OCI-LY3 (cell line): ENCODE measurements at regions not wholly inside any gene's neighbourhood (a gene's known extent, or its start where the extent isn't known, plus 50 kb on each side); places are given as distances from the start of the nearest gene placed in this dataset.

Source experiments
- H2AFZ ChIP-seq: fragments of 200-600, 300-600 bp; shearing (Covaris generic); 2 replicates; pipeline ENCODE4 v1.6.0; 2014; ENCODE audit warnings: antibody characterized with exemption, low read depth, low read length
- H3K27ac ChIP-seq: fragments of 200-600, 300-600 bp; sonication (generic); 2 replicates; pipeline ENCODE4 v1.5.1; 2014; ENCODE audit warnings: mild to moderate bottlenecking, low read length, moderate library complexity, mixed read lengths
- H3K27me3 ChIP-seq: fragments of 200-600, 300-600 bp; sonication (generic); 2 replicates; pipeline ENCODE4 v1.6.1; 2014; ENCODE audit warnings: low read depth, low read length, mixed read lengths
- H3K36me3 ChIP-seq: fragments of 200-600, 300-600 bp; sonication (generic); replicated peaks from 2 replicates; pipeline ENCODE3; 2014; ENCODE audit warnings: low read depth, low read length, mixed read lengths
- H3K4me1 ChIP-seq: fragments of 300-600, 200-600 bp; sonication (generic); 2 replicates; pipeline ENCODE4 v1.6.1; 2014; ENCODE audit warnings: low read length, mixed read lengths
- H3K4me2 ChIP-seq: fragments of 200-600, 300-600 bp; sonication (generic); 2 replicates; pipeline ENCODE4 v1.6.1; 2014; ENCODE audit warnings: low read length, mixed read lengths
- H3K4me3 ChIP-seq: fragments of 300-600, 200-600 bp; sonication (generic); 2 replicates; pipeline ENCODE4 v1.5.1; 2014; ENCODE audit warnings: antibody characterized with exemption, mild to moderate bottlenecking, low read length, moderate library complexity
- H3K79me2 ChIP-seq: fragments of 300-600, 200-600 bp; shearing (Covaris generic); 2 replicates; pipeline ENCODE4 v1.6.1; 2014; ENCODE audit warnings: mild to moderate bottlenecking, low read length, mixed read lengths
- H3K9ac ChIP-seq: fragments of 300-600, 200-600 bp; shearing (Covaris generic); 2 replicates; pipeline ENCODE4 v1.6.0; 2014; ENCODE audit warnings: mild to moderate bottlenecking, low read length, moderate library complexity
- H3K9me3 ChIP-seq: fragments of 200-600, 300-600 bp; shearing (Covaris generic); 2 replicates; pipeline ENCODE4 v1.6.1; 2014; ENCODE audit warnings: low read length, mixed read lengths; ENCODE audit not compliant: insufficient read depth
- H4K20me1 ChIP-seq: fragments of 200-600, 300-600 bp; sonication (generic); 2 replicates; pipeline ENCODE4 v1.6.1; 2016; ENCODE audit warnings: low read length, mixed read lengths; ENCODE audit not compliant: insufficient read depth
- CTCF ChIP-seq: fragments of 200-600, 300-600 bp; sonication (generic); IDR thresholded peaks from 2 replicates; pipeline ENCODE4 v1.5.1; 2014; ENCODE audit warnings: antibody characterized with exemption, low read length, low read depth
- EZH2phosphoT487 ChIP-seq: fragments of 200-600 bp; shearing (Covaris generic); IDR thresholded peaks from 2 replicates; pipeline ENCODE4 v1.6.1; 2018; ENCODE audit warnings: antibody characterized with exemption, mixed run types, low read depth

DNA sequence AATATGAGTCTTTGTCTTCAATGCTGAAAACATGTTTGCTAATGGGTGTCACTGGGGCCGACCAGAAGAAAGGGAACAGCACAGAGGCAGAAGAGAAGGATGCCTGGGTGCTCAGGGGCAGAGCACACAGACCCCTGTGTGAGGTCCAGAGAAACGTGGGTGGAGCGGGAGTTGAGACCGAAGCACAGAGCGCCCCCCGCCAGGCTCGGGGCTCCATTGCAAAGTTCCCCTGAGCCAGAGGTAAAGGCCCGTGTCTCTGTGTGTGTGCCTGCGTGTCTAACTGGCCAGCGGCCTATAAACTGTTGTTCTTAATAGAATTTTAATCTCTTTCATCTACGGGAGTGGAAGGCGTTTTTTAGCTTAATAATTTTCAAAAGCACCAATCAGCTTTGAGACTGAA lies 343.1 kb downstream of the TEX29 start:
- no peak overlapping the region for H2AFZ ChIP-seq
- no peaks in the 10 kb centered on the region for H3K79me2 ChIP-seq
- peaks cover 3% of the 10 kb centered on the region; the same call in 1 of the 2 replicates for H3K9me3 ChIP-seq
- no peaks in the 10 kb centered on the region for H4K20me1 ChIP-seq
- H3K9ac ChIP-seq = no peak overlapping the region
- H3K36me3 ChIP-seq = no peaks in the 10 kb centered on the region
- H3K4me2 ChIP-seq = no peak overlapping the region
- H3K4me3 ChIP-seq = no peak overlapping the region
- no peak for TF ChIP-seq EZH2phosphoT487
- no peak for TF ChIP-seq CTCF
- no peaks in the 10 kb centered on the region for H3K27me3 ChIP-seq
- H3K4me1 ChIP-seq = no peaks in the 10 kb centered on the region
- H3K27ac ChIP-seq = no peak overlapping the region

GRCh38 chr13:111663953-111664421 lies 343.5 kb downstream of the TEX29 start:
- Histone ChIP-seq H3K36me3 (no peaks in the 10 kb centered on the region), H3K4me1 (no peaks in the 10 kb centered on the region), H3K27me3 (no peaks in the 10 kb centered on the region), H3K4me3 (no peak overlapping the region), H2AFZ (no peak overlapping the region), H3K79me2 (no peaks in the 10 kb centered on the region), H3K9ac (no peak overlapping the region), H3K27ac (no peak overlapping the region), H3K9me3 (peaks cover 3% of the 10 kb centered on the region; the same call in 1 of the 2 replicates), H3K4me2 (no peak overlapping the region), H4K20me1 (no peaks in the 10 kb centered on the region)
- TF ChIP-seq CTCF = no peak

DNA sequence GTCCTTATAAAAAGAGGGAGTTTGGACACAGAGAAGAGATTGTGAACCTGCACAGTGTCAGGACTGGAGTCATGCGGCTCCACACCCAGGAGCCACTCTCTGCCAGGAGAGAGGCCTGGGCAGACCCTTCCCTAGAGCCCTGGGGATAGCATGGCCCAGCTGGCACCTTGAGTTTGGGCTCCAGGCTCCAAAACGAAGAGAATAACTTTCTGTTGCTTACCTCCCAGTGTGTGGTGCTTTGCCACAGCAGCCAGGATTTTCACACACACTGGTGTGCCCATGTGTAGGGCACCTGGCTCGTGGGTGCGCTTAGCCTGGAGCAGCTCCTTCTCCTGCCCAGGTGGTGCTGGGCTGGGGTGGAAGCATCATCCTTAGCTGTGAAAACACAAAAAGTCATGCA lies 344.3 kb downstream of the TEX29 start:
- peaks cover 3% of the 10 kb centered on the region; the same call in 1 of the 2 replicates for H3K9me3 ChIP-seq
- TF ChIP-seq CTCF = no peak
- TF ChIP-seq EZH2phosphoT487 = no peak
- no peak overlapping the region for H3K4me2 ChIP-seq
- no peaks in the 10 kb centered on the region for H4K20me1 ChIP-seq
- H3K27ac ChIP-seq = no peak overlapping the region
- no peaks in the 10 kb centered on the region for H3K36me3 ChIP-seq
- H3K9ac ChIP-seq = no peak overlapping the region
- H3K79me2 ChIP-seq = no peaks in the 10 kb centered on the region
- H3K4me1 ChIP-seq = no peaks in the 10 kb centered on the region
- H3K27me3 ChIP-seq = no peaks in the 10 kb centered on the region
- no peak overlapping the region for H3K4me3 ChIP-seq
- H2AFZ ChIP-seq = no peak overlapping the region

DNA sequence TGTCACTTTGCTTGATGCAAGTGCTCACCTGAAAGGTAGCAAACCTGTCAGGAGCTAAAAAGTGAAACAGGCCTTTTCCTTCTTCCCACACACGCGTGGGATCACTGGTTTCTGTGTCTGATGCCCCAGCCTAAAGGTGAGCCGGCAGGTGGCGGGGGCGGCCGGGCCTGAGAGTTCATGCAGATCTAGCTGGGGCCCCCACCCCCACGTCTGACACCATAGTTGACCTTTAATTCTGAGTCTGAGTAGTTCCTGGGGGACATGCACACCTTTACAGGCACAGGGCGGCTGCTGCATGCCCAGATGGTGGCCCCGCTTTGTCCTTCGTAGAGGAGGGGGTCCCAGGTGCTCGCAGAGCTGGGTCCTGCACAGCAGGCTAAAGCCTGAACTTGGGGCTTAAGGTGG lies 345.3 kb downstream of the TEX29 start:
- H3K4me1 ChIP-seq = no peaks in the 10 kb centered on the region
- no peaks in the 10 kb centered on the region for H3K79me2 ChIP-seq
- no peak overlapping the region for H3K9ac ChIP-seq
- H3K4me3 ChIP-seq = no peak overlapping the region
- no peaks in the 10 kb centered on the region for H3K36me3 ChIP-seq
- peaks cover 3% of the 10 kb centered on the region; the same call in 1 of the 2 replicates for H3K9me3 ChIP-seq
- no peaks in the 10 kb centered on the region for H4K20me1 ChIP-seq
- H3K27me3 ChIP-seq = no peaks in the 10 kb centered on the region
- H2AFZ ChIP-seq = no peak overlapping the region
- no peak overlapping the region for H3K4me2 ChIP-seq
- no peak overlapping the region for H3K27ac ChIP-seq
- no peak for TF ChIP-seq CTCF
- TF ChIP-seq EZH2phosphoT487 = no peak
